Heart right ventricle (tissue), 16 donors: ENCODE measurements at regions not wholly inside any gene's neighbourhood (a gene's known extent, or its start where the extent isn't known, plus 50 kb on each side); places are given as distances from the start of the nearest gene placed in this dataset.

Experiments
- ATAC-seq, 8 donors: fragments of 200-7000 bp; cut with Tn5 transposase; one replicate each; pipeline ENCODE4 v1.9.1; 2020; ENCODE audit warnings: mild to moderate bottlenecking in 8 of 8, moderate library complexity in 8 of 8, moderate number of reproducible peaks in 1 of 8
- DNase-seq, 2 donors: peaks; one replicate each; pipeline ENCODE4 v3.0.0-alpha.2; 2020
- H3K27ac ChIP-seq, 10 donors: fragments of 200-600 bp; sonication (generic) in 2 of 10; one replicate each; pipeline versions ENCODE4 v1.5.0 to v1.8.0; 2020 to 2022; ENCODE audit warnings: mild to moderate bottlenecking in 3 of 10
- H3K27me3 ChIP-seq, 7 donors: fragments of 200-600 bp; one replicate each; pipeline ENCODE4 v1.8.0; 2021 to 2022; ENCODE audit warnings: mild to moderate bottlenecking in 2 of 7
- H3K36me3 ChIP-seq, 9 donors: fragments of 200-600 bp; sonication (generic) in 1 of 9; one replicate each; pipeline versions ENCODE4 v1.5.0 to v1.8.0; 2020 to 2022; ENCODE audit warnings: mild to moderate bottlenecking in 2 of 9
- H3K4me1 ChIP-seq, 9 donors: fragments of 200-600 bp; sonication (generic) in 1 of 9; one replicate each; pipeline versions ENCODE4 v1.5.0 to v1.8.0; 2020 to 2022; ENCODE audit warnings: mild to moderate bottlenecking in 4 of 9
- H3K4me3 ChIP-seq, 10 donors: fragments of 200-600 bp; sonication (generic) in 2 of 10; one replicate each; pipeline versions ENCODE4 v1.5.0 to v1.8.0; 2020 to 2022; ENCODE audit warnings: mild to moderate bottlenecking in 7 of 10, moderate library complexity in 2 of 10
- H3K9me3 ChIP-seq, 11 donors: fragments of 200-600 bp in 10 of 11; sonication (generic) in 2 of 11; one replicate each; pipeline versions ENCODE4 v1.5.0 to v1.8.0; 2013 to 2022; ENCODE audit warnings: mild to moderate bottlenecking in 2 of 11, control low read depth in 1 of 11, moderate library complexity in 1 of 11
- CTCF ChIP-seq, 9 donors: fragments of 200-600 bp; sonication (generic) in 2 of 9; IDR thresholded peaks; one replicate each; pipeline versions ENCODE4 v1.5.0 to v1.8.0; 2021 to 2022; ENCODE audit warnings: antibody characterized with exemption in 9 of 9, mild to moderate bottlenecking in 5 of 9, moderate library complexity in 1 of 9
- WGBS, 2 donors: extraction: QIAGEN DNeasy Blood & Tissue Kit; methylation state at CpG; one replicate each; pipeline ENCODE4 v1.1.7; 2013; ENCODE audit warnings: inconsistent platforms in 1 of 2; 5-methylcytosine and 5-hydroxymethylcytosine counted together
- intact Hi-C, 10 donors: fragments of 100-400 bp; cut with DNase I; formaldehyde crosslinking; loops; one replicate each; pipeline versions ENCODE4 v1.11.1 to v1.14.2; 2022
- donor health status: Arrhythmogenic right ventricular cardiomyopathy.
- donor health status: ischemic (EF 13 %, LVEDD 7.1; RV severe dilation, severe dysfunction).
- donor health status: healthy with polysubstance abuse.
- donor health status: DM: no; HTN: yes; CAD: no.
- donor health status: DM: no; HTN: no; CAD: no.
- donor health status: ischemic (EF 25% LVEDD 6.9; RV normal size, moderate dysfunction).
- donor health status: ischemic (EF 25% LVEDD 5.7; RV mildly dilated, moderate dysfunction).
- donor health status: healthy.
- donor health status: DM: yes; HTN: yes; CAD: no.
- donor health status: Ischemic cardiomyopathy.
- donor health status: ischemic (EF 35%, LVEDD 5.7; RV mildly dilated, moderate dysfunction).
- donor health status: nonischemic (EF 11% LVEDD 7.7; RV severe dilation, severe dysfunction).
- donor health status: DM: yes; HTN: yes; CAD: no.
- donor health status: PGD.
- donor health status: ischemic (EF 29% LVEDD 5.4; RV normal size, mild dysfunction).
- donor health status: nonischemic (EF 23%, LVEDD 6.1; RV moderate dilation, normal function).

- Histone ChIP-seq H3K4me1 (no peaks in the 10 kb centered on the region), H3K36me3 (no peaks in the 10 kb centered on the region), H3K9me3 (no peaks in the 10 kb centered on the region), H3K27ac (no peak overlapping the region), H3K4me3 (no peak overlapping the region), H3K27me3 (no peaks in the 10 kb centered on the region)
- DNase-seq: no peak
- peak in 1 of 8 donors; percentile 38 for ATAC-seq
- no peak for TF ChIP-seq CTCF (IDR thresholded peaks at IDR 0.05)
- 41 to 49% methylated on average over 1 of the region's 1 CpG for WGBS, 2 donors
- intact Hi-C loops: no loop called here
Measured at GRCh38 chr14:48890333-48890732, 695.8 kb downstream of the RPS29 start.

- no peak for TF ChIP-seq CTCF (IDR thresholded peaks at IDR 0.05)
- Histone ChIP-seq H3K27me3 (no peaks in the 10 kb centered on the region), H3K4me3 (no peak overlapping the region), H3K9me3 (peaks cover 0 to 16% (median 0%) of the 10 kb centered on the region in 11 donors), H3K36me3 (no peaks in the 10 kb centered on the region), H3K27ac (no peak overlapping the region), H3K4me1 (no peaks in the 10 kb centered on the region)
- DNase-seq (no peak), ATAC-seq (no peak)
- WGBS, 2 donors: 64 to 66% methylated on average over 1 of the region's 1 CpG
- intact Hi-C loops: no loop called here
Measured at GRCh38 chr14:48876806-48877340, 709.3 kb downstream of the RPS29 start.

- intact Hi-C loops: no loop called here
- Histone ChIP-seq H3K9me3 (peaks cover 0 to 11% (median 0%) of the 10 kb centered on the region in 11 donors), H3K4me3 (no peak overlapping the region), H3K27me3 (no peaks in the 10 kb centered on the region), H3K27ac (no peak overlapping the region), H3K4me1 (no peaks in the 10 kb centered on the region), H3K36me3 (no peaks in the 10 kb centered on the region)
- TF ChIP-seq CTCF (IDR thresholded peaks at IDR 0.05): no peak
- 95 to 97% methylated on average over 2 of the region's 2 CpGs for WGBS, 2 donors
- DNase-seq (no peak), ATAC-seq (no peak)
Measured at GRCh38 chr14:48874711-48875110, 711.5 kb downstream of the RPS29 start.

GRCh38 chr14:48857366-48857765 is 728.8 kb downstream of the RPS29 start:
- no peak for ATAC-seq
- Histone ChIP-seq H3K4me3 (no peak overlapping the region), H3K9me3 (no peaks in the 10 kb centered on the region), H3K36me3 (no peaks in the 10 kb centered on the region), H3K4me1 (no peaks in the 10 kb centered on the region), H3K27ac (no peak overlapping the region), H3K27me3 (no peaks in the 10 kb centered on the region)
- WGBS, 2 donors: 33 to 42% methylated on average over 2 of the region's 2 CpGs
- intact Hi-C loops: no loop called here
- no peak for DNase-seq
- no peak for TF ChIP-seq CTCF (IDR thresholded peaks at IDR 0.05)
